ENCODE measurements at regions not wholly inside any gene's neighbourhood (a gene's known extent, or its start where the extent isn't known, plus 50 kb on each side); places are given as distances from the start of the nearest gene placed in this dataset.

DNA sequence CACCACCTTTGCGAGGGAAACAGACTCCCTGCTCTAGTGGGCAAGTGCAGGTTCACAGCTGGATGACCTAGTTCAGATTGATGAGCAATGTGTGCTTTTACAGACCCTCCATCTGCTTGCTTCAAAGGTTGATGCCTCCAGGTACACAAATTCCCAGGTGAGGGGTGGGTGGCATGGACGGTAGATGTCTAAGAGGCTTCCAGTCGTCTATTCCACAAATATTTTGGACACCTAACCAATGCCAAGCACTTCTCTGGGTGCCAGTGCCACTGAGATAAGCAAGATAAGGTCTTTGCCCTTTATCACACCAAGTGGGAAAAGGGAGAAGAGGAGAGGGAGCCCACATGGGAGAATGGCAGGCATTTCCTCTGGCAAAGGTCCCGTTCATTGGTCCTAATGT lies 316.6 kb upstream of the CDH5 start:
- H3K27ac ChIP-seq (ENCODE audit: low read length), result no peak overlapping the region

DNA sequence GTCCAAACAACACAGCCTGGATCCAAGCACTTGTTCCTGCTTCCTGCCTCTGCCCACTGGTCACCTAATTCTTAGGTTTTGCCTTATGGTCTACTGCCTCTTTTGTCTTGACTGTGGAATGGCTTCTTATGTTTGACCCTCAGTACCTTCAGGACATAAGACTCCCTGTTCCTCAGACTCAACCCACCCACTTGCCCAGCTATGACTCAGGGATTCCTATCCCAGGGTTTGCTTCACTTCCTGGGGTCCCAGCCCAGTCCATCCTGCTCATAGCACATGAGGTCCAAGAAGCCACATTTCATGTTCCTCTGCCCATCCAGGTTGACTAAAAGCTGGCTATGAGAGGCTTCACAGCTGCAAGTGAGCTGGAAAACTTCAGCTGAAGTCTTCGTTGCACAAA lies 320.9 kb upstream of the CDH5 start:
- Histone ChIP-seq H3K4me3 (ENCODE audit: low read length) (no peak overlapping the region), H4K20me1 (ENCODE audit: insufficient read depth, low read depth, low read length) (no peaks in the 10 kb centered on the region), H3K27ac (ENCODE audit: low read length) (no peak overlapping the region), H3K9ac (ENCODE audit: low read length) (no peak overlapping the region), H3K9me3 (ENCODE audit: low read length) (no peaks in the 10 kb centered on the region), H3K36me3 (ENCODE audit: insufficient read depth, low read length) (no peaks in the 10 kb centered on the region), H3K9me2 (replicated peaks; ENCODE audit: insufficient read depth, low read length) (no peaks in the 10 kb centered on the region), H3K4me1 (ENCODE audit: low read length) (no peaks in the 10 kb centered on the region), H3K4me2 (ENCODE audit: low read depth, low read length, poor library complexity, severe bottlenecking) (no peak overlapping the region), H3K79me2 (ENCODE audit: low read length) (no peaks in the 10 kb centered on the region), H3K27me3 (ENCODE audit: low read length) (no peaks in the 10 kb centered on the region), H2AFZ (ENCODE audit: low read length) (no peak overlapping the region)
- DNase-seq, result no peak

More for the DNA sequence above, 316.6 kb upstream of the CDH5 start:
- Histone ChIP-seq H3K9me2 (replicated peaks; ENCODE audit: insufficient read depth, low read length) (no peaks in the 10 kb centered on the region), H3K9ac (ENCODE audit: low read length) (no peak overlapping the region), H3K4me2 (ENCODE audit: low read depth, low read length, poor library complexity, severe bottlenecking) (no peak overlapping the region), H3K9me3 (ENCODE audit: low read length) (no peaks in the 10 kb centered on the region), H3K4me1 (ENCODE audit: low read length) (no peaks in the 10 kb centered on the region), H2AFZ (ENCODE audit: low read length) (no peak overlapping the region), H3K4me3 (ENCODE audit: low read length) (no peak overlapping the region), H3K27me3 (ENCODE audit: low read length) (no peaks in the 10 kb centered on the region), H4K20me1 (ENCODE audit: insufficient read depth, low read depth, low read length) (no peaks in the 10 kb centered on the region), H3K36me3 (ENCODE audit: insufficient read depth, low read length) (no peaks in the 10 kb centered on the region), H3K79me2 (ENCODE audit: low read length) (no peaks in the 10 kb centered on the region)
- no peak for DNase-seq

DNA sequence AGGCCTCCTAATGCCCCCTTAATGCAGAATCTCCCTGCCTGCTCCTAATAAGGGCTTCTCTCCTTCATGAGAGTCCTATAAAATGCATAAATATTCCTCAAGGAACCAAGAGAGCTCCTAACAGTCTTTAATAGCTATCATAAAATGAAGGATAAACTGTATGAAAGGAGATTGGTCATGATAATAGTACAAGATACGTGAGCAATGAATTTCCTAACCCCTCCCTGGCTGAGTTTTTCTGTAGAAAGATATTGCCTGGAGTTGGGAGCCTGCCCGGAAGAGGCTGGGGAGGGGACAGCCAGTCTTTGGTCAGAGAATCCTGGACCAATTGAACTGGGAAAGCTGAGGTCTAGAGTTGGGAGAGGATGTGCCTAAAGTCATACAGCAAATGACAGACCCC lies 321.9 kb upstream of the CDH5 start:
- Histone ChIP-seq H3K4me3 (ENCODE audit: low read length) (no peak overlapping the region), H3K9ac (ENCODE audit: low read length) (no peak overlapping the region), H3K79me2 (ENCODE audit: low read length) (no peaks in the 10 kb centered on the region), H2AFZ (ENCODE audit: low read length) (no peak overlapping the region), H3K9me3 (ENCODE audit: low read length) (no peaks in the 10 kb centered on the region), H4K20me1 (ENCODE audit: insufficient read depth, low read depth, low read length) (no peaks in the 10 kb centered on the region), H3K27ac (ENCODE audit: low read length) (no peak overlapping the region), H3K27me3 (ENCODE audit: low read length) (no peaks in the 10 kb centered on the region), H3K4me2 (ENCODE audit: low read depth, low read length, poor library complexity, severe bottlenecking) (no peak overlapping the region), H3K36me3 (ENCODE audit: insufficient read depth, low read length) (no peaks in the 10 kb centered on the region), H3K4me1 (ENCODE audit: low read length) (no peaks in the 10 kb centered on the region), H3K9me2 (replicated peaks; ENCODE audit: insufficient read depth, low read length) (no peaks in the 10 kb centered on the region)
- DNase-seq, result no peak

DNA sequence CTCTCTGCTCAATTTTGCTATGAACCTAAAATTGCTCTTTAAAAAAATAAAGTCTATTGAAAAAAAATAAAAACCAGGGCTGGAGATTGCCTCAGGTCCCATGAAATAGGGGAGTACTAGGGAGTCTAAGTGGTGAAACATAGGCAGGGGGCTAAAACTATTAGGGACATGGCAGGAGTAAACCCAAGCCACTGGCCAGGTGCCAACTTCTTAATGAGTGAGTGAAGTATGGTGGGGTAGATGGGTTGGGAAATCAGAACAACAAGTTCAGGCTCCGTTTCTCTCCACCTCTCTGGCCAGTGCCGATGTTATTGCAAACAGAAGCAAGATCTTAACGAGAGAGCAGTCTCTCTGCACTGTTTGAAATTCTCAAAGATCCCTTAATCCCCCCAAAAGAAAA lies 322.4 kb upstream of the CDH5 start:
- H3K36me3 ChIP-seq (ENCODE audit: insufficient read depth, low read length), result no peaks in the 10 kb centered on the region
- no peaks in the 10 kb centered on the region for H3K27me3 ChIP-seq (ENCODE audit: low read length)
- DNase-seq, result no peak
- H3K4me1 ChIP-seq (ENCODE audit: low read length), result no peaks in the 10 kb centered on the region
- H3K79me2 ChIP-seq (ENCODE audit: low read length), result no peaks in the 10 kb centered on the region
- no peaks in the 10 kb centered on the region for H3K9me2 ChIP-seq (replicated peaks; ENCODE audit: insufficient read depth, low read length)
- no peaks in the 10 kb centered on the region for H3K9me3 ChIP-seq (ENCODE audit: low read length)
- H3K4me3 ChIP-seq (ENCODE audit: low read length), result no peak overlapping the region
- H3K27ac ChIP-seq (ENCODE audit: low read length), result no peak overlapping the region
- no peaks in the 10 kb centered on the region for H4K20me1 ChIP-seq (ENCODE audit: insufficient read depth, low read depth, low read length)
- no peak overlapping the region for H2AFZ ChIP-seq (ENCODE audit: low read length)
- H3K4me2 ChIP-seq (ENCODE audit: low read depth, low read length, poor library complexity, severe bottlenecking), result no peak overlapping the region
- H3K9ac ChIP-seq (ENCODE audit: low read length), result no peak overlapping the region

DNA sequence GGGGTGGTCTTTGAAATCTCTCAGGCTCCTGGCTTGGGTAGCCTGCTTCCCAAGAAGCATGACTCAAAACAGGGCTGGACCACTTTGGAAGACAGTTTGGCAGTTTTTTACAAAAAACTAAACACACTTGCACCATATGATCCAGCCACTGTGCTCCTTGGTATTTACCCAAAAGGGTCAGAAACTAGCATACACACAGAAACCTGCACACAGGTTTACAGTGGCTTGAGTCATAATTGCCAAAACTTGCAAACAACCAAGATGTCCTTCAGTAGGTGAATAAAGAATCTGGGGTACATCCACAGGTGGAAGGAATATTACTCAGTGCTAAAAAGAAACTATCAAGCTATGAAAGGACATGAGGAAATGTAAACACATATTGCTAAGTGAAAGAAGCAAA lies 323.2 kb upstream of the CDH5 start:
- no peaks in the 10 kb centered on the region for H3K27me3 ChIP-seq (ENCODE audit: low read length)
- H3K9ac ChIP-seq (ENCODE audit: low read length), result no peak overlapping the region
- H2AFZ ChIP-seq (ENCODE audit: low read length), result no peak overlapping the region
- no peaks in the 10 kb centered on the region for H4K20me1 ChIP-seq (ENCODE audit: insufficient read depth, low read depth, low read length)
- no peaks in the 10 kb centered on the region for H3K4me1 ChIP-seq (ENCODE audit: low read length)
- DNase-seq, result no peak
- H3K9me2 ChIP-seq (replicated peaks; ENCODE audit: insufficient read depth, low read length), result no peaks in the 10 kb centered on the region
- H3K4me3 ChIP-seq (ENCODE audit: low read length), result no peak overlapping the region
- no peaks in the 10 kb centered on the region for H3K9me3 ChIP-seq (ENCODE audit: low read length)
- H3K4me2 ChIP-seq (ENCODE audit: low read depth, low read length, poor library complexity, severe bottlenecking), result no peak overlapping the region
- H3K36me3 ChIP-seq (ENCODE audit: insufficient read depth, low read length), result no peaks in the 10 kb centered on the region
- H3K79me2 ChIP-seq (ENCODE audit: low read length), result no peaks in the 10 kb centered on the region
- H3K27ac ChIP-seq (ENCODE audit: low read length), result no peak overlapping the region

DNA sequence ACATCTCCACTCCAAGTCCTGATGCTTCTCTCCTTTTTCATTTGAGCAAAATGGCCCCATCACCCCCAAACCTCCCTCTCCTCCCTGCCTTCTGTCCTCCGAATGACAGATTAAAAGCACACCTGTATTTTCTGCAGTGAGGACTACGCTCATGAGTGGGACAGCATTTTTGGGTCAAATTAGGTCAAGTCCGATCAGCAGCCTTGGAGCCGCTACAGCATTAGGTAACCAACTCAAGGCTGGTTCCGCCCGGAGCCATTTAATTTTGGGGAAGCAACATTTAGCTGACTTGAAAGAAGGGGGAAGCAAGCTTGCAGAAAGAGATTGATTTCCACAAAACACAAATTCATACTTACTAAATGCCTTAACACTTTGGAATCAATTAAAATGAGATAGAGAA lies 324.1 kb upstream of the CDH5 start:
- Histone ChIP-seq H2AFZ (ENCODE audit: low read length) (no peak overlapping the region), H3K9me3 (ENCODE audit: low read length) (no peaks in the 10 kb centered on the region), H4K20me1 (ENCODE audit: insufficient read depth, low read depth, low read length) (no peaks in the 10 kb centered on the region), H3K9me2 (replicated peaks; ENCODE audit: insufficient read depth, low read length) (no peaks in the 10 kb centered on the region), H3K4me1 (ENCODE audit: low read length) (no peaks in the 10 kb centered on the region), H3K27me3 (ENCODE audit: low read length) (no peaks in the 10 kb centered on the region), H3K4me2 (ENCODE audit: low read depth, low read length, poor library complexity, severe bottlenecking) (no peak overlapping the region), H3K4me3 (ENCODE audit: low read length) (no peak overlapping the region), H3K27ac (ENCODE audit: low read length) (no peak overlapping the region), H3K79me2 (ENCODE audit: low read length) (no peaks in the 10 kb centered on the region), H3K36me3 (ENCODE audit: insufficient read depth, low read length) (no peaks in the 10 kb centered on the region), H3K9ac (ENCODE audit: low read length) (no peak overlapping the region)
- no peak for DNase-seq

DNA sequence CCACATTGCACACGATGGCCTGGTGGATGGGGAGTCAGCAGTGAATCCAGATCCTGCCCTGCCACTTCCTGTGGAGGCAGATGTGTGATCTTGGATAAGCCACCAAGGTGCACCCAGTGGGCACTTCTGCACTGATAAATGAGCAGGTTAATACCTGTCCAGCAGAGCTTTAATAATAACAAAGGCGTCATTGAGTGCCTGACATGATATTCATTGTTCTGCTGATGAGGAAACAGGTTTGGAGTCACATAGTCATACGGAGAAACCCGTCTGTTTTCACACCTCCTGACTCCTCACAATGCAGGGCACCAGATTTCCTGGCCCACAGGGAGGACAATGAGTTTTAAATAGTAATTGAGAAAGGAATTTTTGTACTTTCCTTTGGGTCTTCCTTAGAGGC lies 324.6 kb upstream of the CDH5 start:
- no peaks in the 10 kb centered on the region for H4K20me1 ChIP-seq (ENCODE audit: insufficient read depth, low read depth, low read length)
- H3K4me1 ChIP-seq (ENCODE audit: low read length), result no peaks in the 10 kb centered on the region
- DNase-seq, result no peak
- H3K36me3 ChIP-seq (ENCODE audit: insufficient read depth, low read length), result no peaks in the 10 kb centered on the region
- H3K9me3 ChIP-seq (ENCODE audit: low read length), result no peaks in the 10 kb centered on the region
- no peak overlapping the region for H3K4me3 ChIP-seq (ENCODE audit: low read length)
- H3K79me2 ChIP-seq (ENCODE audit: low read length), result no peaks in the 10 kb centered on the region
- no peak overlapping the region for H3K4me2 ChIP-seq (ENCODE audit: low read depth, low read length, poor library complexity, severe bottlenecking)
- no peak overlapping the region for H2AFZ ChIP-seq (ENCODE audit: low read length)
- no peak overlapping the region for H3K9ac ChIP-seq (ENCODE audit: low read length)
- no peak overlapping the region for H3K27ac ChIP-seq (ENCODE audit: low read length)
- no peaks in the 10 kb centered on the region for H3K27me3 ChIP-seq (ENCODE audit: low read length)
- no peaks in the 10 kb centered on the region for H3K9me2 ChIP-seq (replicated peaks; ENCODE audit: insufficient read depth, low read length)

DNA sequence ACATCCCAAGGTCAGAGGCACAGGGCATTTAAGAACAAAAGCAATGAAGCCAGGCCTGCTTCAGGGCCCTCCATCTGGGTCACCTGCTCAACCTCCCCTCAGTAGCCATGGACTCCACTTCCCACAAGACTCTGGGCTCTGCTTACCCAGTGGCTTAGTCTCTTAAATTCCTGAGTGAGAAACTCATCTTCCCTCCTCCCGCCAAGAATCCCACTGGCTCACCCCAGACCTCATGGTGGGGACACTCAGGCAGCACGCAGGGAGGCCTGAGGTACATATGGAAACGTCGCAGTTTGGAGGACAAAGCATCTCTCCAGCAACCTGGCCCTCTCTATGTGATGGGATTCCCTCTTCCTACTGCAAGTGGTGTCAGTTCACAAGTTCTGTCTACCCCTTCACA lies 326.7 kb upstream of the CDH5 start:
- no peak for DNase-seq
- Histone ChIP-seq H2AFZ (ENCODE audit: low read length) (no peak overlapping the region), H4K20me1 (ENCODE audit: insufficient read depth, low read depth, low read length) (no peaks in the 10 kb centered on the region), H3K4me3 (ENCODE audit: low read length) (no peak overlapping the region), H3K27ac (ENCODE audit: low read length) (no peak overlapping the region), H3K27me3 (ENCODE audit: low read length) (no peaks in the 10 kb centered on the region), H3K9ac (ENCODE audit: low read length) (no peak overlapping the region), H3K36me3 (ENCODE audit: insufficient read depth, low read length) (no peaks in the 10 kb centered on the region), H3K4me1 (ENCODE audit: low read length) (no peaks in the 10 kb centered on the region), H3K9me3 (ENCODE audit: low read length) (no peaks in the 10 kb centered on the region), H3K79me2 (ENCODE audit: low read length) (no peaks in the 10 kb centered on the region), H3K4me2 (ENCODE audit: low read depth, low read length, poor library complexity, severe bottlenecking) (no peak overlapping the region), H3K9me2 (replicated peaks; ENCODE audit: insufficient read depth, low read length) (no peaks in the 10 kb centered on the region)

All from Karpas-422 (cell line).